Glutamatergic neuron (in vitro differentiated cells): ENCODE measurements at regions not wholly inside any gene's neighbourhood (a gene's known extent, or its start where the extent isn't known, plus 50 kb on each side); places are given as distances from the start of the nearest gene placed in this dataset.

Experiments used
- DNase-seq: peaks from one replicate; pipeline ENCODE4 v3.0.0; 2022
- H3K27ac Mint-ChIP-seq: one replicate; pipeline ENCODE4 v1.8.0; 2020; ENCODE audit warnings: mild to moderate bottlenecking, mixed read lengths, inconsistent platforms; ENCODE audit not compliant: unreplicated experiment
- H3K27me3 Mint-ChIP-seq: one replicate; pipeline ENCODE4 v1.8.0; 2020; ENCODE audit warnings: mild to moderate bottlenecking, moderate library complexity, mixed read lengths, inconsistent platforms; ENCODE audit not compliant: unreplicated experiment
- H3K36me3 Mint-ChIP-seq: one replicate; pipeline ENCODE4 v1.8.0; 2020; ENCODE audit warnings: mild to moderate bottlenecking, mixed read lengths, inconsistent platforms; ENCODE audit not compliant: unreplicated experiment
- H3K4me1 Mint-ChIP-seq: one replicate; pipeline ENCODE4 v1.8.0; 2020; ENCODE audit warnings: mild to moderate bottlenecking, low read depth, mixed read lengths, inconsistent platforms; ENCODE audit not compliant: unreplicated experiment
- H3K4me3 Mint-ChIP-seq: one replicate; pipeline ENCODE4 v1.8.0; 2020; ENCODE audit warnings: mild to moderate bottlenecking, mixed read lengths, inconsistent platforms; ENCODE audit not compliant: unreplicated experiment
- H3K9me3 Mint-ChIP-seq: one replicate; pipeline ENCODE4 v1.8.0; 2020; ENCODE audit warnings: mild to moderate bottlenecking, moderate library complexity, mixed read lengths, inconsistent platforms; ENCODE audit not compliant: unreplicated experiment
- CTCF ChIP-seq: fragments of 200-600 bp; sonication (generic); IDR thresholded peaks from one replicate; pipeline ENCODE4 v1.5.0; 2021; ENCODE audit not compliant: partially characterized antibody, unreplicated experiment

- no peak for DNase-seq
- Mint-ChIP-seq H3K4me3 (no peak overlapping the region), H3K27me3 (no peaks in the 10 kb centered on the region), H3K4me1 (no peaks in the 10 kb centered on the region), H3K36me3 (no peaks in the 10 kb centered on the region), H3K9me3 (peaks cover 1% of the 10 kb centered on the region), H3K27ac (no peak overlapping the region)
- TF ChIP-seq CTCF = no peak
Observed at GRCh38 chr2:34844629-34845028, 1245.5 kb upstream of the FAM98A start.

- Mint-ChIP-seq H3K27ac (no peak overlapping the region), H3K9me3 (peaks cover 2% of the 10 kb centered on the region)
Observed at GRCh38 chr2:34838408-34838807, 1239.3 kb upstream of the FAM98A start.

GRCh38 chr2:34836361-34836760, 1237.3 kb upstream of the FAM98A start:
- peaks cover 4% of the 10 kb centered on the region for H3K4me1 Mint-ChIP-seq
- no peaks in the 10 kb centered on the region for H3K36me3 Mint-ChIP-seq
- peaks cover 2% of the 10 kb centered on the region for H3K27me3 Mint-ChIP-seq
- no peak for DNase-seq
- no peak for TF ChIP-seq CTCF
- H3K27ac Mint-ChIP-seq = no peak overlapping the region
- H3K4me3 Mint-ChIP-seq = no peak overlapping the region
- peaks cover 2% of the 10 kb centered on the region for H3K9me3 Mint-ChIP-seq

More at GRCh38 chr2:34838408-34838807, 1239.3 kb upstream of the FAM98A start:
- H3K4me3 Mint-ChIP-seq = no peak overlapping the region
- no peaks in the 10 kb centered on the region for H3K4me1 Mint-ChIP-seq
- TF ChIP-seq CTCF = no peak
- DNase-seq = no peak
- H3K36me3 Mint-ChIP-seq = no peaks in the 10 kb centered on the region
- peaks cover 2% of the 10 kb centered on the region for H3K27me3 Mint-ChIP-seq

- peak overlapping the region; percentile 60 for H3K4me3 Mint-ChIP-seq
- DNase-seq = no peak
- H3K27me3 Mint-ChIP-seq = no peaks in the 10 kb centered on the region
- peaks cover 2% of the 10 kb centered on the region for H3K9me3 Mint-ChIP-seq
- no peak for TF ChIP-seq CTCF
- H3K4me1 Mint-ChIP-seq = peaks cover 16% of the 10 kb centered on the region
- peak overlapping the region; percentile 87 for H3K27ac Mint-ChIP-seq
- no peaks in the 10 kb centered on the region for H3K36me3 Mint-ChIP-seq
Observed at GRCh38 chr2:34831096-34831495, 1232.0 kb upstream of the FAM98A start.

- Mint-ChIP-seq H3K36me3 (no peaks in the 10 kb centered on the region), H3K27me3 (no peaks in the 10 kb centered on the region), H3K4me3 (no peak overlapping the region), H3K4me1 (peaks cover 28% of the 10 kb centered on the region), H3K9me3 (peaks cover 2% of the 10 kb centered on the region), H3K27ac (no peak overlapping the region)
- no peak for DNase-seq
- no peak for TF ChIP-seq CTCF
Observed at GRCh38 chr2:34828481-34828880, 1229.4 kb upstream of the FAM98A start.
